HCT116 (cell line): ENCODE measurements at regions not wholly inside any gene's neighbourhood (a gene's known extent, or its start where the extent isn't known, plus 50 kb on each side); places are given as distances from the start of the nearest gene placed in this dataset.

Experiments used
- ATAC-seq: fragments of 200-7000 bp; cut with Tn5 transposase; 2 replicates; pipeline ENCODE4 v1.9.1; 2020; ENCODE audit warnings: mild to moderate bottlenecking, moderate library complexity
- BruUV-seq: library from RNA; stranded (reverse); fragments of 400-500 nt; replicated peaks from 2 replicates; lab custom pipeline; 2021; lab: Mats Ljungman, UMichigan
- CTCF ChIA-PET: fragments of 300-600 bp; sonication (Branson Sonifier 250); formaldehyde crosslinking; loops from one replicate; lab custom pipeline; 2021; ENCODE audit warnings: antibody characterized with exemption; lab: Charles Lee
- POLR2A ChIA-PET: fragments of 300-600, 350-600 bp; sonication (Branson Sonifier 250); formaldehyde crosslinking; loops from one replicate; lab custom pipeline; 2021; ENCODE audit warnings: antibody characterized with exemption; lab: Charles Lee
- RAD21 ChIA-PET, 2 experiments: fragments of 300-600 bp; sonication (Branson Sonifier 250); formaldehyde crosslinking; loops; one replicate each; lab custom pipeline; 2023; ENCODE audit warnings: low total read pairs in 2 of 2; ENCODE audit not compliant: uncharacterized antibody in 2 of 2, unreplicated experiment in 2 of 2, low non-redundant PET in 1 of 2; lab: Charles Lee
- DNase-seq: peaks from one replicate; pipeline ENCODE4 v3.0.0-alpha.2; 2010; ENCODE audit warnings: low read depth, low spot score
- H2AFZ ChIP-seq: fragments of 200-600 bp; shearing (Covaris generic), sonication (generic); 2 replicates; pipeline ENCODE4 v1.6.1; 2017; ENCODE audit warnings: low read depth, mixed run types, mixed read lengths, antibody characterized with exemption, low read length; ENCODE audit not compliant: poor library complexity, severe bottlenecking
- H3K27ac ChIP-seq: 2 replicates; pipeline ENCODE4 v1.5.1; 2012; ENCODE audit warnings: low read depth, low read length
- H3K27me3 ChIP-seq: fragments of 200-600 bp; sonication (generic); 2 replicates; pipeline ENCODE4 v1.6.1; 2016; ENCODE audit warnings: mixed run types, low read length, mixed read lengths; ENCODE audit not compliant: insufficient read depth
- H3K36me3 ChIP-seq, 2 experiments: fragments of 200-500 bp in 1 of 2; fragments of 200-600 bp in 1 of 2; sonication (Bioruptor generic) in 1 of 2; sonication (generic) in 1 of 2; 2 replicates each; pipeline versions ENCODE4 v1.5.1 to v1.6.1; 2014 to 2016; ENCODE audit warnings: low read length in 2 of 2, inconsistent platforms in 1 of 2, mixed read lengths in 1 of 2, mixed run types in 1 of 2; ENCODE audit not compliant: insufficient read depth in 2 of 2, control insufficient read depth in 1 of 2
- H3K4me1 ChIP-seq, 2 experiments: fragments of 200-600 bp in 1 of 2; sonication (generic) in 1 of 2; 2 replicates each; pipeline versions ENCODE4 v1.5.1 to v1.6.1; 2012 to 2017; ENCODE audit warnings: low read length in 2 of 2, inconsistent platforms in 1 of 2, mild to moderate bottlenecking in 1 of 2, mixed read lengths in 1 of 2, mixed run types in 1 of 2, moderate library complexity in 1 of 2; ENCODE audit not compliant: insufficient read depth in 2 of 2, control insufficient read depth in 1 of 2
- H3K4me2 ChIP-seq: fragments of 200-600 bp; sonication (generic); 2 replicates; pipeline ENCODE4 v1.6.1; 2017; ENCODE audit warnings: mixed run types, low read length, mixed read lengths
- H3K4me3 ChIP-seq, 2 experiments: fragments of 200-600 bp in 1 of 2; sonication (generic) in 1 of 2; replicated peaks in 1 of 2; 2 replicates each; pipeline ENCODE4 v1.5.1; 2011 to 2016; ENCODE audit warnings: low read length in 2 of 2, control low read depth in 1 of 2, low read depth in 1 of 2, mild to moderate bottlenecking in 1 of 2, mixed read lengths in 1 of 2, mixed run types in 1 of 2
- H3K79me2 ChIP-seq: fragments of 200-600 bp; sonication (generic); 2 replicates; pipeline ENCODE4 v1.6.1; 2017; ENCODE audit warnings: mild to moderate bottlenecking, mixed run types, low read length, moderate library complexity, mixed read lengths; ENCODE audit not compliant: insufficient read depth
- H3K9ac ChIP-seq: fragments of 200-600 bp; sonication (generic); 2 replicates; pipeline ENCODE4 v1.6.1; 2016; ENCODE audit warnings: low read length, mixed read lengths
- H3K9me2 ChIP-seq: fragments of 200-600 bp; sonication (generic), shearing (Covaris generic); 2 replicates; pipeline ENCODE4 v1.6.1; 2017; ENCODE audit warnings: mixed run types, mild to moderate bottlenecking, moderate library complexity; ENCODE audit not compliant: insufficient read depth
- H3K9me3 ChIP-seq, 2 experiments: fragments of 200-500 bp in 1 of 2; fragments of 200-600 bp in 1 of 2; sonication (Bioruptor generic) in 1 of 2; sonication (generic) in 1 of 2; 2 replicates each; pipeline ENCODE4 v1.6.1; 2014 to 2017; ENCODE audit warnings: low read length in 2 of 2, mixed read lengths in 2 of 2, inconsistent platforms in 1 of 2, low read depth in 1 of 2, mild to moderate bottlenecking in 1 of 2, mixed run types in 1 of 2, moderate library complexity in 1 of 2; ENCODE audit not compliant: control insufficient read depth in 1 of 2, insufficient read depth in 1 of 2
- H4K20me1 ChIP-seq: fragments of 200-600 bp; sonication (generic), shearing (Covaris generic); 2 replicates; pipeline ENCODE4 v1.6.1; 2017; ENCODE audit warnings: mixed run types, mild to moderate bottlenecking, moderate library complexity; ENCODE audit not compliant: insufficient read depth
- ATF3 ChIP-seq: IDR thresholded peaks from 2 replicates; pipeline ENCODE4 v1.6.1; 2012
- CBX3 ChIP-seq: IDR thresholded peaks from 2 replicates; pipeline ENCODE4 v1.6.1; 2012; ENCODE audit warnings: low read depth
- CEBPB ChIP-seq: IDR thresholded peaks from 2 replicates; pipeline ENCODE4 v1.6.1; 2012; ENCODE audit warnings: low read depth
- CTCF ChIP-seq, 3 experiments: fragments of 200-600 bp in 1 of 3; sonication (generic) in 1 of 3; IDR thresholded peaks in 2 of 3; conservative IDR thresholded peaks in 1 of 3; 2 replicates each; pipeline ENCODE4 v1.5.1; 2012 to 2017; ENCODE audit warnings: low read depth in 2 of 3, low read length in 2 of 3, antibody characterized with exemption in 1 of 3, borderline replicate concordance in 1 of 3, control low read depth in 1 of 3, mild to moderate bottlenecking in 1 of 3, mixed read lengths in 1 of 3, mixed run types in 1 of 3, moderate library complexity in 1 of 3; ENCODE audit not compliant: insufficient read depth in 1 of 3
- EGR1 ChIP-seq: IDR thresholded peaks from 2 replicates; pipeline ENCODE4 v1.6.1; 2012; ENCODE audit warnings: low read depth
- EZH2 ChIP-seq: fragments of 200-600 bp; sonication (generic); IDR thresholded peaks from 2 replicates; pipeline ENCODE4 v1.6.1; 2017; ENCODE audit warnings: antibody characterized with exemption, mixed run types
- EZH2phosphoT487 ChIP-seq: fragments of 200-600 bp; IDR thresholded peaks from 2 replicates; pipeline ENCODE4 v1.6.1; 2018; ENCODE audit warnings: antibody characterized with exemption, borderline replicate concordance
- FOSL1 ChIP-seq: IDR thresholded peaks from 2 replicates; pipeline ENCODE4 v1.6.1; 2012; ENCODE audit warnings: low read depth
- JUND ChIP-seq: IDR thresholded peaks from 2 replicates; pipeline ENCODE4 v1.6.1; 2012
- MAX ChIP-seq: IDR thresholded peaks from 2 replicates; pipeline ENCODE4 v1.6.1; 2012
- POLR2AphosphoS5 ChIP-seq: IDR thresholded peaks from 2 replicates; pipeline ENCODE4 v1.6.1; 2011; ENCODE audit warnings: mild to moderate bottlenecking, low read depth, low read length, moderate library complexity
- RAD21 ChIP-seq: IDR thresholded peaks from 2 replicates; pipeline ENCODE4 v1.6.1; 2012; ENCODE audit warnings: low read depth, mild to moderate bottlenecking
- REST ChIP-seq: IDR thresholded peaks from 2 replicates; pipeline ENCODE4 v1.6.1; 2012; ENCODE audit warnings: low read depth
- SIN3A ChIP-seq: IDR thresholded peaks from 2 replicates; pipeline ENCODE4 v1.6.1; 2012; ENCODE audit warnings: low read depth
- SP1 ChIP-seq: IDR thresholded peaks from 2 replicates; pipeline ENCODE4 v1.6.1; 2012; ENCODE audit warnings: low read depth
- YY1 ChIP-seq: IDR thresholded peaks from 2 replicates; pipeline ENCODE4 v1.6.1; 2011; ENCODE audit warnings: low read length, low read depth, moderate library complexity, mild to moderate bottlenecking; ENCODE audit not compliant: insufficient replicate concordance; ENCODE audit errors: extremely low read depth
- ZBTB33 ChIP-seq: IDR thresholded peaks from 2 replicates; pipeline ENCODE4 v1.6.1; 2011; ENCODE audit warnings: mild to moderate bottlenecking, low read length, moderate library complexity; ENCODE audit not compliant: insufficient replicate concordance; ENCODE audit errors: extremely low read depth
- ZFX ChIP-seq: fragments of 450-650 bp; IDR thresholded peaks from 2 replicates; pipeline ENCODE4 v1.6.1; 2017
- ZNF274 ChIP-seq: fragments of 200-500 bp; sonication (Bioruptor generic); IDR thresholded peaks from 2 replicates; pipeline ENCODE4 v1.6.1; 2014; ENCODE audit warnings: mild to moderate bottlenecking, low read depth, low read length, inconsistent platforms
- intact Hi-C: fragments of 100-400 bp; cut with micrococcal nuclease; formaldehyde crosslinking; loops from 2 replicates; pipeline ENCODE4 v1.10.0; 2022

GRCh38 chr15:85967553-85967952 is 112.1 kb upstream of the AGBL1 start:
- Histone ChIP-seq H3K79me2 (no peaks in the 10 kb centered on the region), H3K9ac (no peak overlapping the region), H4K20me1 (no peaks in the 10 kb centered on the region), H3K27ac (no peak overlapping the region), H3K4me2 (no peak overlapping the region), H3K36me3 (no peaks in the 10 kb centered on the region), H2AFZ (no peak overlapping the region), H3K4me3 (no peak overlapping the region), H3K9me2 (no peaks in the 10 kb centered on the region), H3K4me1 (no peaks in the 10 kb centered on the region), H3K9me3 (no peaks in the 10 kb centered on the region), H3K27me3 (no peaks in the 10 kb centered on the region; the same call in 1 of the 2 replicates)
- TF ChIP-seq ZFX (no peak), ATF3 (no peak), EGR1 (no peak), CBX3 (no peak), RAD21 (no peak), MAX (no peak), CEBPB (no peak), REST (no peak), ZNF274 (no peak), EZH2 (no peak), YY1 (no peak), CTCF (IDR thresholded peaks at IDR 0.05 in 2 of 3, conservative IDR thresholded peaks at IDR 0.05 in 1 of 3; ENCODE audit: borderline replicate concordance in 1 of 3, insufficient read depth in 1 of 3, low read depth in 2 of 3, low read length in 2 of 3) (no peak), POLR2AphosphoS5 (no peak), FOSL1 (no peak), ZBTB33 (no peak), SP1 (no peak), SIN3A (no peak), JUND (no peak), EZH2phosphoT487 (no peak)
- ChIA-PET CTCF (no interaction called here), RAD21 (no interaction called here), POLR2A (no interaction called here)
- ATAC-seq: no peak
- BruUV-seq: no TSS peak
- no peak for DNase-seq
- intact Hi-C loops: no loop called here
